Fibroblast of skin of right biceps (primary cell): ENCODE measurements at regions not wholly inside any gene's neighbourhood (a gene's known extent, or its start where the extent isn't known, plus 50 kb on each side); places are given as distances from the start of the nearest gene placed in this dataset.
"Not testable (repeated sequence)": the region's sequence is repeated elsewhere in the genome, so short reads cannot be mapped to it uniquely, and the experiment has no call there.

Experiments
- DNase-seq: peaks from one replicate; pipeline ENCODE4 v3.0.0-alpha.2; 2013

DNA sequence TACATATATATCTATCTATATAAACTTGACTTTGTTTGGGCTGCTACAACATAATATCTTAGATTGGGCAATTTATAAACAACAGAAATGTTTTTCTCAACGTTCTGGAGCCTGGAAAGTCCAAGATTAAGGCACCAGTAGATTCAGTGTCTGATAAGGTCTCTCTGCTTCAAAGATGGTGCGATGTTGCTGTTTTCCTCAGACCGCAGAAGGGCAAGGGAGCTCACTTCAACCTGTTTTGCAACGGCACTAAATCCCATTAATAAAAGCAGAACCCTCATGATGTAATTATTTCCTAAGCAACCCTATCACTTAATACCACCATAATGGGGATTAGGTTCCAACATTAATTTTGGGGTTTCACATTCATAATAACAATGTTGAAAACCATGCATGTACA lies 1134.8 kb downstream of the NSUN3 start:
- no peak for DNase-seq

DNA sequence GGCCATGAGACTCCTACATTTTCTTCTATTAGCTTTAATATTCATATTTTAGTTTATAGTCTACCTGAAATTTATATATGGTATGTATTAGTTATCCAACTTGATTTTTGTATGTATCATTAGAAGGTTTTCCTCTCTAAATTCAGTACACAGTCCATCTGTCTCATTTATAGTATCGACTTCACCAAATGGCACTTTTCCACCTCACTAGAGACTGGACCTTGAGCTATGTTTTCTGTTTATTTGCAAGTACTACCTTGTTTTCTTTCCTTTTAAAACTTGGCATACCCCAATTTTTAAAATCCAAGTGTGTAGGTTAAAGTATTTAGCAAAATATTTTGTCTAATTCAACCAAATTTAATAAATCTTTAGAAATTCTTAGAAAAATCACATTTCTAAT lies 1137.5 kb downstream of the NSUN3 start:
- no peak for DNase-seq

DNA sequence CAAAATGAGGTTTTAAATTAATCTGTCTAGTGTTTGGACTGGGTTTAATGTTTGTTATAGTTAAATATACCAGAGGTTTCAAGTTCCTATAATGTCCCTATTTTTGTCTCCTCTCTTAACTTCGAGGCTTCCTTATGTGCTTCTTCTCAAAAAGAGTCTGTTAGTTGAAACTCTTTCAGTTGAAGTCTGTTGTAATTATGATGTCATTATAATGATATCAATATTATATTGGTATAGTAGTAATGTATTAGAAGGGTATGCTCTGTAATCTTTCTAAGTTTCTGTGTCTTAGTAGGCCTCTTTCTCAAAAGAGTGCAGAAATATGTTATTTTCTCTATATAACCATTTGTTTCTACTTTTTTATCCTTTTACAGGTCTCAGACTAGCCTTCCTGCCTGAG lies 1148.0 kb downstream of the NSUN3 start:
- DNase-seq = no peak

DNA sequence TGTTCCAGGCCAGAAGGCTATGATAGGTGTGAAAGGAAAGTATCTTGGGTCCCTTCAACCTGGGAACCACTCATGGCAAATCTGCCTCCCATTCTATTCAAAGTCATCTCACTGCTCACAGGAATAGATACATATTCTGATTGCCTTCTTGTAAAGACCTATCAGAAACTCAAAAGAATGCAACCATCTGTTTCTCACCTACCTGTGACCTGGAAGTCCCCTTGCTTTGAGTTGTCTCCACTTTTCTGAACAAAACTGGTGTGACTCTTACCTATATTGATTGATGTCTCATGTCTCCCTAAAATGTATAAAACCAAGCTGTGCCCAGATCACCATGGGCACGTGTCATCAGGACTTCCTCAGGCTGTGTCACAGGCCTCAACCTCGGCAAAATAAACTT lies 1149.3 kb downstream of the NSUN3 start:
- no peak for DNase-seq

DNA sequence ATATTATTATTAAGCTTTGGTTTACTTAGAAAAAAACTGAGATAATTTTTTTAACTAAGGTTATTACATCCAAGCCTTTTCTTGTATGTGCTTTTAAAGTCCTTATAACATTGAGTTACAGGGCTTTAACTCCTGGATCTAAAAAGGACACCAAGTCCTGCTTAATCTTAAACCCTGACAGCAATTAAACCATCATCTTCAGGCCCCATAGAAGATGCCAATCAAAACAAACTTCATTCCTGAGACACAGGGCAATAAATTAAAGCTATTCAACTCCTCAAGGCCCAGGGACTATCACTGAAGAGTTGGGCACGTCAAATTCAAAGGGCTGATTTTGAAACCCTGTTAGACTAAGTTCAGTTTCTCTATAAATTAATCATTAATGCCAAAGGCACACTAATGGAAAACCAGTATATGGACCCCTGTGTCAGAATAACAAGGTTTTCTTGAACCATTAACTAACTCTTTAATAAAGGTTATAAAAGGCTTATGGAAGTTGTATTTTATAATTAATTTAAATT lies 1152.6 kb downstream of the NSUN3 start:
- no peak for DNase-seq

DNA sequence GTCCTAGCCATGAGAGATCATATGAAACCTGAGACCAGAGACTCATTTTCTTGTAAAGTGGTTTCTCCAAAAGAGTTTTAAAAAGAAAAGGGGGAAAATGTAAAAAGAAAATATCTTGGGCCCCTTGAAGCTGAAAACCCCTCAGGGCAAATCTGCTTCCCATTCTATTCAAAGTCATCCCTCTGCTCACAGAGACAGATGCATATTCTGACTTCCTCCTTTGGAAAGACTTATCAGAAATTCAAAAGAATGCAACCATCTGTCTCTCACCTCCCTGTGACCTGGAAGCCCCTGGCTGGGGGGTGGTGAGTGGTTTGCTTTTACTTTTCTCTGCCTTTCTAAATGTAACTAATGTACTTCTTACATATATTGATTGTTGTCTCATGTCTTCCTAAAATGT lies 1154.8 kb downstream of the NSUN3 start:
- DNase-seq = no peak

DNA sequence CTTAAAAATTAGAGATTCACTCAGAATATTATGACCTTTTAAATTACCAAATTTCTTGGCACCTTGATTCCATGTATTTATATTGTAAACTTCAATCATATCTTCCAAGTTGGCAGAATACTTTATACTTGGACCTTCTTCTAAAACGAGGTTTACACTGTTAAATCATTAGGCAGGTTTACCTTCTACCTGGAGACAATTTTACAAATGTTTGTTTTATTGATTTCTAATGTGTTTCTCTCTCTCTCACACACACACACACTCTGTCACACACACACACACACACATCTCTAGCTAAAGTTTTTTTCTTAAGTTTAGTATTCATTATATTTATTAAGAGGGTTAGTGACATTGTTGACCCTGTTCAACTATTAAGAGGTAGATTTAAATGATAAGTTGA lies 1155.6 kb downstream of the NSUN3 start:
- DNase-seq = no peak

DNA sequence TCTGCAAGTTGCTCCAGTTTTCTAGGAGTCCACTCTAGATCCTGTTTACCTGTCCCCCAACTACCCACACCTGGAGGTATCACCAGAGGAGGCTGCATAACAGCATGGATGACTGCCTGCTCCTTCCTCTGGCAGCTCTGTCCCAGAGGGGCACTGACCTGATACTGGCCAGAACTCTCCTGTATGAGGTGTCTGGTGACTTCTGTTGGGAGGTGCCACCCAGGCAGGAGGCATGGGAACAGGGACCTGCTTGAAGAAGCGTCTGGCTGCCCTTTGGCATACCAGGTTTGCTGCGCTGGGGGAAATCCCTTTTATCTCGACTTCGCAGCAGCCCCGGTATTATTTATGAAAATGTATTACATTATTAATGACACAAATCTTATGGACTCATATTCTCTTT lies 1163.6 kb downstream of the NSUN3 start:
- DNase-seq = no peak

DNA sequence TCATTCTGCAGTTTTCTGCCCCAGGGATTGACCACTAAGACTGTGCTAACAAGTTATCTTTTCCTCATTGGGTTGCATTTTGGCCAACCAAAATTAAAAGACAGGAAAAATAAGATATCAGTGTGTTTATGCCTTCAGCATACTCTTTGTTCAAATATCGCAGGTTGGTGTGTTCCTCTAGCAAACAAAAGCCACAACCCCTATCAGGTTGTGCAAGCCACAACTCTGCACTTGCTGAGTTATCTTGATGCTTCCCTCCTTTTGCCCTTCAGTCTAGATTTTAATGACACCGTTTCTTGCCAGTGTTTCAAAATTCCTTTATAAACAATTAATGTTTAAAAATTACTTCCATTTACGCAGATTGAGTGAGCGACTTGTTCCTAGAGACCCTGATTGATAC lies 1164.2 kb downstream of the NSUN3 start:
- DNase-seq = no peak

DNA sequence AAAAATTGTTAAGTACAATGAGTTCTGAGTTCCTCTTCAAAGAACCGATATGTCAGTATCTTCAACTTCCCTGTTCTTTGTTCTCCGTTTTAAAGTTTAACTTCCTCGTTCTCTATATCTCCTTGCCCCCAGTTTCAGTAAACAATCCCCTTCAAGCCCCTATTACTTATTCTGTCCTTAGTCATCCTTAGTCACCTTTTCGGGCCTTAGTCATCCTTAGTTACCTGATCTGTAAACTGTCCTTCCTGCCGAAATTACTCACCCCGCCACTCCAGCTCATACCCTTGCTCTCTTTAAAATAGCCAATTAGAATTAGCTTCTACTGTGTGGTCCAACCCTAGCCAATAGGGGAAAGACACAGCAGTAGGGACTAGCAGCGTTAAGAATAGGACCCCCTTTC lies 1165.6 kb downstream of the NSUN3 start:
- no peak for DNase-seq

DNA sequence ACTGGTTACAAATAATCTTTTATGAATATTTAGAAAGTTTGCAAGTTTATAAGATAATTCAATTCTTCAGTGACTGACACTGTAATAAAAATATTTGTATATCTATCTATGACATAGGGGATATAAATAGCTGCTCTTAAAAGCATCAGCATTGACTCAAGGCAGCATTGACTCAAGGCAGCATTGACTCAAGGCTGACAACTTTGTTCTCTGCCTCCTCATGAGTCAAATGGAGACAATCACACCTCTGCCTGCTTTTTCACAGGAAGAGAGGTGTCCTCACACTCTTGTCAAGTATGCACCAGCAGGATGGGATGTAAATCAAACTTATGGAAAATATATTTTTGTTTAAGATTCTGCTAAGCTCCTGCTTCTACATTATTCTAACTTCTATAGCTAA lies 1173.1 kb downstream of the NSUN3 start:
- DNase-seq = no peak

DNA sequence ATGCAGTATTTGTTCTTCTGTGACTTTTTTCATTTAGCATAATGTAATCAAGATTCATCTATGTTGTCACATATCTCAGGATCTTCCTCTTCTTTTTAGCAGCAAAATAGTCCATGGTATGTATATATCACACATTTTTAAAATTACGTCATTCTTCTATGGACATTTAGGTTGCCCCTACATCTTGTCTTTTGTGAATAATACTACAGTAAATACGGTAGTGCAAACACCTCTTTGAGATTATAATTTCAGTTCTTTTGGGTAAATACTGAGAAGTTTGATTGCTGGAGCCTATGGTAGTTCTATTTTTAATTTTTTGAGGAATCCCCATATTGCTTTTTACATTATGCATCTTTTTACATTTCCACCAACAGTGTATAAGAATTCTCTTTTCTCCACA lies 1174.9 kb downstream of the NSUN3 start:
- DNase-seq = no peak

DNA sequence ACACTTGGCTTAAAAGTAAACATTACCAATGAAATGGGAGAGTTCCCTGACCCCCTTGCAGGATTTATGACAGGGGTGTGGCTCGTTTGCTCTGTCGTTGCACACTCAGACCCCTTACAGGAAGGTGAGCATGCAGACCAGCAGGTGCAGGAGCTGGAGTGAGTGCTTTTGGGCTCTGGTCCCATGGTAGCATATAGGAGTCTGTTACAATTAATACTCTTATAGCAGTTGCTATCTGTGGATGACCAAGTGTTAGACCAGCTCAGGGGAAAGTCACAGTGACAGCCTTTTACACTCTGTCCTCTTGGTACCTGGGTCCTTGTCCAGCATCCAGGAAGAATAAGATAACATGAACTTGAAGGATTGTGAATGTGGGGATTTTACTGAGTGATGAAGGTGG lies 1177.5 kb downstream of the NSUN3 start:
- DNase-seq = no peak

DNA sequence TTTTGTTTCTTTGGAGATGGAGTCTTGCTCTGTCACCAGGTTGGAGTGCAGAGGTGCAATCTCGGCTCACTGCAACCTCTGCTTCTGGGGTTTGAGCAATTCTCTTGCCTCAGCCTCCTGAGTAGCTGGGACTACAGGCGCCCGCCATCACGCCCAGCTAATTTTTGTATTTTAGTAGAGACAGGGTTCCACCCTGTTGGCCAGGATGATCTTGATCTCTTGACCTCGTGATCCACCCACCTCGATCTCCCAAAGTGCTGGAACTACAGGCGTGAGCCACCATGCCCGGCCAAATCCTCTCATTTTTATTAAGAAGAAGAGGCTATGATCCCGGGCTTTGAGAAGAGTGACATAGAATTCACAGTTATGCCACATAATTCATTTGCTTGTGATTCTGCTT lies 1178.4 kb downstream of the NSUN3 start:
- DNase-seq = not testable (repeated sequence)

DNA sequence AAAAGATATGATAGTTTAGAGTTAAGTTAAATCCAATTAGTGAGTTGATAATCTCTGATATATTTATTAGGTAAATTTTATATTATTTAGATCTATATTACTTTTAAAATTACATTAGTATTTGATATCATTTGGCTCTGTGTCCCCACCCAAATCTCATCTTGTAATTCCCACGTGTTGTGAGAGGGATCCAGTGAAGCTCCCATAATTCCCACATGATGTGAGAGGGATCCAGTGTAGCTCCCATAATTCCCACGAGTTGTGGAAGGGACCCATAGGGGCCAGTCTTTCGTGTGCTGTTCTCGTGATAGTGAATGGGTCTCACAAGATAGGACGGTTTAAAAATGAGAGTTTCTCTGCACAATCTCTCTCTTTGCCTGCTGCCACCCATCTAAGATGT lies 1183.6 kb downstream of the NSUN3 start:
- DNase-seq = no peak

DNA sequence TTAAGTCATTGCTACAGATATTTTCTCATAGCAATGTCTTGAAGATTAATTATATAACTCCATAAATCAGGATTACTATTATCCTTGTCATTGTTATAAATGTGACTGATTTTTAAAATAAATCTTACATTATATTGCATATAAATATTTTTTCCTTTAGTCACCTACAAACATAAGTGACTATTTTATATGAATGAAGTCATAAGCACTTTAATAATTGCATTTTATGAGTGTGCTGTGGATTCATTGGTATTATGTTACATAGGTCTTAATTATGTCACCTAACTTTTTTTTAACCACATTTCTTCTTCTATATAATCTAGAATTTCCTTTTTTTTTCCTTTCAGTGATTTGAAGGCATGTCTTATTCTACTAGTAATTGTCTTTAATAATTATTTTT lies 1191.2 kb downstream of the NSUN3 start:
- DNase-seq = no peak

DNA sequence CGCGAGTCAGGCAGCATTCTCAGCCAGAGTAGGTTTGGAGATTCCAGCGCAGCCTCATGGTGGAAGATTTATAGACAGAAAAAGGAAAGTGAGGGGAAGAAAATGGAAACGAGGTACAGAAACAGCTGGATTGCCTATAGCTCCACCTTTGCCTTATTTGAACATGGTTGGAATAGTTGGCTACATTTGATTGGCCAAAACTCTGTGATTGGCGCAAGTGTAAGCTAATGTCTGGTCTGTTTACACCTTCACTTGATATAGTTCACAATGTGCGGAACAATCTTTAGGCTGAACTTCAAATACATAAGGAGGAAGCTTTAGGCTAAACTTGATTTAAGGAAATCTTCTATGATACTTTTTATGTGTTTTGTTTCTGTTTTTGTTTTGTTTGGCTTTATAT lies 1191.9 kb downstream of the NSUN3 start:
- DNase-seq = no peak

DNA sequence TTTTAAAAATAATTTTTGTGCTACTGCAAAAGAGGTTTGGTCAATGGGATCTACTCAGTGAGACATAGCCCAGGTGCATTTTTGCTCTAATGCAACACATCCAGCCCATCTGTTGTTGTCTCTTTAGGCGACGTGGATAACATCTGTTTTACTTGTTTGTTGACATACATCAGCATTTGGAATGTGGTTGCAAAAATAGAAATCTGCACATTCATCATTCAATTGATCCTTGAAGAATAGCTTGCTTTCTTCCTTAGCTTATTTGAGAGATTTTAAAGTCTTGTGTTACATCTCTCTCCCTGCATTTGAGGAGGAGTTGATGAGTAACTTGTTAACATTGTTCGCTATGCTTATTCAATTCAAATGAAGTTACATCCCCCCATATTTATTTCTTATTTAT lies 1202.3 kb downstream of the NSUN3 start:
- DNase-seq = no peak

DNA sequence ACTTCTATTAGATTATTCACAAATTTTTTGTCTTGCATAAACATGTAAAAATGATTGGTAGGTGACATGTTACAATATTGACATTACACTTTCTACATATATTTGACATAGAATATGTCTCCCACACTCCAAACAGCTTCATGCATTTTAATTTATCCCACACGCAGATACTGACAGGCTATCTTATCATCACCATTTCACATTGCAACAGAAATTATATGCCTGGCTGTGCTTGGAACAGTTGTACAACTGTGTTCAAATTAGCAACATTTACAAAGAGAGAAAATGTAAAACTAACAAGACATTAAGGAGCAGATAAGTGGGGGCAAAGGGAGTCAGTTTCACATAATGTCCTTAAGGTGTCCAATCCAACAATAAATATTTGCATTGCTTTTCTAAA lies 1208.5 kb downstream of the NSUN3 start:
- DNase-seq = no peak

DNA sequence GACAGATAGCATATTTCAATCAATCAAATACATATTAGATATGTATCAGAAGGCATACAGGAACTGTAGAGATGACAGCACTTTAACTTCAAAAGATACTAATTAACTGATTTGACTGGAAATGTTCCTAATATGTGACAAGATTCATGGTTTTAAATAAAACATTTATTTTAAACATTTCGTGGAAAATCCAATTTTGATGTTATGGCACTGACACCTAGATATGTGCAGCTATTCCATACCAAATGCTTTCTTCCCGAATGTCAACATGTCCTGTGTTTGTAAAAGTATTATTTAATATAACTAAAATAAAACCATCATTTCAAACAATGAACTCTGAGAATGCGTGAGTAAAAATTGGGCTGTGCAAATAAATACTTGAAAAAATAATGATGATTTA lies 1209.3 kb downstream of the NSUN3 start:
- DNase-seq = no peak

DNA sequence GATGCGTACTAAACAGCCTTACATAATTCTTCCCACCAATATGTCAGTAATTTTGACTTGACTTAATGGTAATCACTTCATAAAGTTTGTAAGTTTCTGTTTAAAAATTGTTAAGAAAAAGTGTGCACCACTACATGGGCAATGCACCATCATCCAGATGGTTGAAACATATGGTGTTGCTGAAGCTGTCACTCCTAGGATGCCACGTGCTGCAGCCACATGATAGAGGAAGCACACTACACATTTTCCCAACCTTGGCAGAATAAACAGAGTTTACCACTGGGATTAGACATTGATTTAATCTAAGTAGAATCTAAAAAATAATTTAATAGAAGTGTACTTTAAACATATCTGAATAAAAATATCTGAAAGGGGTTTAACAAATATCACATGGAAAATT lies 1209.9 kb downstream of the NSUN3 start:
- no peak for DNase-seq

DNA sequence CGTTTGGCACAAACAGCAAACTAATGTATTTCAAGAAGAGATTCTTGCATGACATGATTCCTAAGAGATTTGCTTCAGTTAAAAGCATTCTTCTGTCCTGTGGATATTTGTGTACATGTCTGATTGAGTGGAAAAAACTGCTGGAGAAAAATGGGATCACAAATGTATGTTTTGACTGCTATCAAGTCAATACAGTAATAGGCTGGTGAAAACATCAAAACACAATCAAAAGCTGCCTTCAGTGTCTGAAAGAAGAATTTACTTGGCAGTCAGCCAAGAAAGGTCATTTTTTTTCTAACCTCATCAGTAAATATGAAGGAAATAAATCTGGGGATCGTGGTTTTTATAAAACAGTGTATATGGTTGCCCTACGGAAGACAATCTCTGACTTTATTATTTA lies 1214.8 kb downstream of the NSUN3 start:
- peak; percentile 22 for DNase-seq

DNA sequence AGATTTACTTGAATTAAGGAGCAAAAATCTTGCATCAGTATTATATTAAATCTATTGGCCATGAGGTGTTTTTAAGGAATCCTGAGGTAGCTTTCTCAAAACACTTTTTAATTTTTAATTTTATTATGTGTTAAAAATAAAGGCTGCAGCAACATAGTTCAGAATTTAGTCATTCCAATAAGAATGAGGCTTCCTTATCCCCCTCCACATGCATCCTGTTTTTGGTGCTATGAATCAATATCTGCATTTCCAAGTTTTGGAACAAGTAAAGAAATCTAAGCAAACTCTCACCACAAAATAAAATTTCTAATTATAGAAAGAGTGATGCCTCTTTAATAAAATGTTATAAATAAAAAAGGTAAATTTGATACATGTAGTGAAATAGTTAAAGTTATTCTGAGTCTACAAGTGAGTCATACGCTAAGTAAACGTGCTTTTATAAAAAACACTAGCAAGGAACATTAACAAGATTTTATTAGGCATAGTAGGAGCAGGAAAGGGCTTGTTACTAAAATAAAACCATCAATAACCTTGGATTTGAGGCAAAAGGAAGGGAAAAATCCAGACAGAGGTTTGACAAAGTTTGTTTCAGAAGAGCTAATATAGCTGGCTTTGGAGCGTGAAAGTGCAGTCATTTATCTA lies 1218.0 kb downstream of the NSUN3 start:
- DNase-seq = peak; percentile 59

DNA sequence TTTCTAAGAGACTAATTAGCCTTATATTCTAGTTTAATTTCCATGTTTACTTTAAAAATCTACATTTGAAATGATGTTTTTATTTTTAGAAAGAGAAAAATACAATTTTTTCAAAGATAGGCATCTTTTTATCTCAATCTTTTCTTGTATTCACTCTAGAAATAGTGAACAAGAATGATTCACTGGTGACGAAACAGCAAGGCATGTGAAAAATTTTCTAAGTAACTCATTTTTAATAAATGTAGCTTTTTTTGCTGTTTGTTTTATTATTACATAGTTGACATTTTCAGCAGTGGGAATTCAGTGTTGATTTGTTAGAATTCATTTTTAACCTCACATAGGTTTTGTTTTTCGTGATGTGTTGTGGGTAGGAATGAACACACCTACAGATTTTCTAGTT lies 1226.4 kb downstream of the NSUN3 start:
- DNase-seq = peak; percentile 79

DNA sequence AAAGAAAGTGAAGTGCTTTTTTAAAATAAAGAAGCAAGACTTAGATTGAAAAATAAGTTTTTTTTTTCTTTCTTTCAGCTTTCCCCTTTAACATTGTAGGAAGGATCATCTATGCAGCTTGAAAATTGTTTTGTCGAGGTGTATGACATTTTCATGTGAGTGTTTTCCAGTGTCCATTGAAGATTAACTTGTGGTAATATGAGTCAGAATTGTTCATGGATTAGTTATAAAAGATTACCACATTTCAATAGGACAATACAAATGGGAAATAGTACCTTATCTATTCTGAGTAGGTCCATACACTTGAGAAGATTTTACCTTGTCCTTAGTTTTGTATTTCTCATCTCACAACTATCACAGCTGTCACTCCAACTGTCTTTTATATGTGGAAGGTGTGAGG lies 1234.7 kb downstream of the NSUN3 start:
- DNase-seq = no peak

DNA sequence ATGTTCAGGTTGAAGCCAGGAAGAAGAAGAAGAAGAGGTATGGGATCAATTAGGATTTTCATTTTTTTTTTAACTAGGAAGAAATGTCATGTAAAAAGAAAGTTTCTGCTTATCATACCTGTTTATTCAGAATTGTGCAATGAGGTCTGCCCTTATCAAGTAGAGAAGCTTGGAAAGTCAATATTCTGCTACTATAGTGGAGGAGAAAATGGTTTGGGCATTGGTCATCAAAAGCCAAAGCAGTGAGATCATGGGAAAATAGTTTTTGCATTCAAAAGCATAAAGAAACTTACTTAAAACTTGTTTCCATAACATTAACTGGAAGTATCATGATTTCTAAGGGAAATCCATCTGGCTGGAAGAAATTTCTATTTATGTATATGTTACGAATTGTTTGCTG lies 1239.2 kb downstream of the NSUN3 start:
- DNase-seq = peak; percentile 79
